OCI-LY7 (cell line): ENCODE measurements at regions not wholly inside any gene's neighbourhood (a gene's known extent, or its start where the extent isn't known, plus 50 kb on each side); places are given as distances from the start of the nearest gene placed in this dataset.

ENCODE experiments used
- EZH2phosphoT487 ChIP-seq: fragments of 200-600 bp; sonication (generic); IDR thresholded peaks from 2 replicates; pipeline ENCODE4 v1.6.1; 2018; ENCODE audit warnings: low read depth, borderline replicate concordance, mild to moderate bottlenecking, mixed run types, antibody characterized with exemption, low read length, moderate library complexity, mixed read lengths
- TF ChIP-seq, protein P1 (sequence below): fragments of 200-600 bp; sonication (generic); conservative IDR thresholded peaks from 2 replicates; pipeline ENCODE4 v1.5.1; 2014; ENCODE audit warnings: mild to moderate bottlenecking, antibody characterized with exemption, low read length, moderate library complexity, mixed read lengths

DNA sequence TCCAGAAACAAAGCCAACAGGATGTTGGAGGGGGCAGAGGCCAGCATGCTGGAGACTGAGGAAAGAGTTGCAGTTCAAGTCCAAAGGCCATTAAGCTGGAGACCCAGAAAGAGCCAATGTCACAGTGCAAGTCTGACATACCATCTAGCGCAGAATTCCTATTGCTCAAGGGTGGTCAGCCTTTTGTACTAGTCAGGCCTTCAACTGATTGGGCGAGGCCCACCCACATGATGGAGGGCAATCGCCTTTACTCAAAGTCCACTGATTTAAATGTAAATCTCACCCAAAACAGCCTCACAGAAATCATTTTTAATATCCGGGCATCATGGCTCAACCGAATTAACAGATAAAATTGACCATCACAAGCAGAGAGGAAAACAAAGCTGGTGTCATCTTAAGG, 113.9 kb downstream of the RCN1 start:
- TF ChIP-seq, protein P1, sequence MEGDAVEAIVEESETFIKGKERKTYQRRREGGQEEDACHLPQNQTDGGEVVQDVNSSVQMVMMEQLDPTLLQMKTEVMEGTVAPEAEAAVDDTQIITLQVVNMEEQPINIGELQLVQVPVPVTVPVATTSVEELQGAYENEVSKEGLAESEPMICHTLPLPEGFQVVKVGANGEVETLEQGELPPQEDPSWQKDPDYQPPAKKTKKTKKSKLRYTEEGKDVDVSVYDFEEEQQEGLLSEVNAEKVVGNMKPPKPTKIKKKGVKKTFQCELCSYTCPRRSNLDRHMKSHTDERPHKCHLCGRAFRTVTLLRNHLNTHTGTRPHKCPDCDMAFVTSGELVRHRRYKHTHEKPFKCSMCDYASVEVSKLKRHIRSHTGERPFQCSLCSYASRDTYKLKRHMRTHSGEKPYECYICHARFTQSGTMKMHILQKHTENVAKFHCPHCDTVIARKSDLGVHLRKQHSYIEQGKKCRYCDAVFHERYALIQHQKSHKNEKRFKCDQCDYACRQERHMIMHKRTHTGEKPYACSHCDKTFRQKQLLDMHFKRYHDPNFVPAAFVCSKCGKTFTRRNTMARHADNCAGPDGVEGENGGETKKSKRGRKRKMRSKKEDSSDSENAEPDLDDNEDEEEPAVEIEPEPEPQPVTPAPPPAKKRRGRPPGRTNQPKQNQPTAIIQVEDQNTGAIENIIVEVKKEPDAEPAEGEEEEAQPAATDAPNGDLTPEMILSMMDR = no peak
- TF ChIP-seq EZH2phosphoT487 = no peak
